K562 (cell line): ENCODE measurements at regions not wholly inside any gene's neighbourhood (a gene's known extent, or its start where the extent isn't known, plus 50 kb on each side); places are given as distances from the start of the nearest gene placed in this dataset.

Experiments
- DMBX1 ChIP-seq: fragments of 250-450 bp; sonication (Bioruptor Pico); IDR thresholded peaks from 2 replicates; pipeline ENCODE4 v1.8.0; 2022; ENCODE audit warnings: inconsistent platforms, mild to moderate bottlenecking, moderate library complexity, borderline replicate concordance
- E2F3 ChIP-seq: fragments of 250-450 bp; sonication (Bioruptor Pico); IDR thresholded peaks from 2 replicates; pipeline ENCODE4 v1.4.0; 2020; ENCODE audit warnings: mild to moderate bottlenecking
- GABPA ChIP-seq: fragments of 200-800 bp; sonication (Bioruptor generic); conservative IDR thresholded peaks from 2 replicates; pipeline ENCODE4 v1.6.1; 2016; ENCODE audit warnings: low read depth, missing genetic modification characterization, missing compliant biosample characterization
- L3MBTL2 ChIP-seq: fragments of 450-650 bp; IDR thresholded peaks from 2 replicates; pipeline ENCODE4 v1.6.1; 2016; ENCODE audit warnings: mild to moderate bottlenecking, moderate library complexity
- NFRKB ChIP-seq: fragments of 450-650 bp; IDR thresholded peaks from 2 replicates; pipeline ENCODE4 v1.6.1; 2016; ENCODE audit warnings: low read depth
- NR2C1 ChIP-seq, 2 experiments: fragments of 450-650 bp; IDR thresholded peaks; 2 replicates each; pipeline ENCODE4 v1.6.1; 2017; ENCODE audit warnings: mild to moderate bottlenecking in 2 of 2, antibody characterized with exemption in 1 of 2, inconsistent platforms in 1 of 2, missing compliant biosample characterization in 1 of 2, missing genetic modification characterization in 1 of 2
- NR4A1 ChIP-seq, 2 experiments: fragments of 250-450 bp in 1 of 2; fragments of 450-650 bp in 1 of 2; sonication (Bioruptor Pico) in 1 of 2; IDR thresholded peaks; 2 replicates each; pipeline versions ENCODE4 v1.4.0 to v1.6.1; 2016 to 2020; ENCODE audit warnings: mild to moderate bottlenecking in 2 of 2, missing compliant biosample characterization in 1 of 2, missing genetic modification characterization in 1 of 2, moderate library complexity in 1 of 2
- POLR2H ChIP-seq: IDR thresholded peaks from 2 replicates; pipeline ENCODE4 v1.6.1; 2016; ENCODE audit warnings: missing genetic modification characterization, low read depth, mild to moderate bottlenecking, control low read depth, missing compliant biosample characterization, moderate library complexity
- SP1 ChIP-seq: sonication (generic); formaldehyde crosslinking; IDR thresholded peaks from 2 replicates; pipeline ENCODE4 v1.8.1; 2022; ENCODE audit warnings: mild to moderate bottlenecking, missing genetic modification reagents
- TAF9B ChIP-seq: fragments of 450-650 bp; IDR thresholded peaks from 2 replicates; pipeline ENCODE4 v1.6.1; 2018; ENCODE audit warnings: mild to moderate bottlenecking; ENCODE audit not compliant: partially characterized antibody
- VEZF1 ChIP-seq: fragments of 200-800 bp; sonication (Bioruptor generic); IDR thresholded peaks from 2 replicates; pipeline ENCODE4 v1.6.1; 2017; ENCODE audit warnings: missing genetic modification characterization, missing compliant biosample characterization
- ZBTB11 ChIP-seq, 3 experiments: fragments of 200-800 bp in 1 of 3; fragments of 250-450 bp in 1 of 3; fragments of 450-650 bp in 1 of 3; sonication (Bioruptor Pico) in 1 of 3; sonication (Bioruptor generic) in 1 of 3; formaldehyde crosslinking in 1 of 3; IDR thresholded peaks; 2 replicates each; pipeline versions ENCODE4 v1.6.1 to v1.8.0; 2016 to 2022; ENCODE audit warnings: mild to moderate bottlenecking in 2 of 3, missing genetic modification characterization in 2 of 3, missing compliant biosample characterization in 1 of 3, moderate library complexity in 1 of 3
- ZNF134 ChIP-seq: fragments of 250-450 bp; sonication (Bioruptor Pico); conservative IDR thresholded peaks from 2 replicates; pipeline ENCODE4 v1.4.0; 2020
- ZNF175 ChIP-seq: fragments of 200-800 bp; sonication (Bioruptor generic); IDR thresholded peaks from 2 replicates; pipeline ENCODE4 v1.6.1; 2016; ENCODE audit warnings: low read depth, mild to moderate bottlenecking, missing genetic modification characterization, missing compliant biosample characterization
- ZNF589 ChIP-seq: fragments of 200-800 bp; sonication (Bioruptor generic); IDR thresholded peaks from 2 replicates; pipeline ENCODE4 v1.6.1; 2016; ENCODE audit warnings: low read depth, missing genetic modification characterization, missing compliant biosample characterization

DNA sequence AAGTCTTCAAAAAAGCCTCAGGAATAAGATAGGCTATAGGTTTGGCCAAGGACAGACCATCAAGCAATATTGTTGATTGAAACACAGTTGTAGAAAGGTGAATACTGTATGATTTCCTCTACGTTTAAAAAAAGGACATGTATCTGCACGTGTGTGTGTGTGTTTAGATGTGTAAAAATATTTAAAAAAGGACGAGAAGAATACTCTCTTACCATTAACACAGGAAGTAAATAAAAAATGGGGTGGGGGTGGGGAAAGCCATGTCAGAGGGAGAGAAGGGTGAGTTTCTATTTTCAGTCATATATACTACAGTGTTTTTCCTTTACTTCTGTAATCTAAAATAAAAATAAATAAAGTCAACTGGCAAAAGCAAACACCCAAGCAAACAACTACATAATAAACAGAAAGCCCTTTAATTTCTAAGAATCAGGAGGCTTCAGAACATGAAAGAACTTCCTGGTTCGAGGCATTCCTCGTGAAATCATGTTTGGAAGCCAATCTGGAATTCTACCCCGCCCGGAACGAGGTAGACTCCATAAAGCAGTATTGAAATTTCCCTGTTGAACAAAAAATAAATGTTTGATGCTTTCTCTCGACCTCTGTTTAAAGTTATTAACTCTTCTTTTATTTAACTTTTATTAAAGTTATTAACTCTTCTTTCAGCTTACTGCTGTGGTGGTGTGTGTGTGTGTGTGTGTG, 158.1 kb upstream of the ZNF217 start (continued):
- TF ChIP-seq ZNF175 (CRISPR knock-in tag) (0 out of 2 replicates have a peak, but pooled peaks have one; percentile 15), ZNF589 (no peak), ZNF134 (no peak), TAF9B (peak; percentile 21), NR4A1 (CRISPR knock-in tag; IDR thresholded peaks at IDR 0.05) (no peak), NR4A1 (tag; IDR thresholded peaks at IDR 0.05) (0 out of 2 replicates have a peak, but pooled peaks have one; percentile 42), GABPA (peak; percentile 35; the same call in 1 of the 2 replicates), POLR2H (tag) (peak; percentile 3; the same call in 1 of the 2 replicates), E2F3 (CRISPR knock-in tag) (no peak), ZBTB11 (CRISPR knock-in tag; IDR thresholded peaks at IDR 0.05) (peak in 1 of 3 experiments; percentile 75; a peak in 2 of 6 replicates), VEZF1 (CRISPR knock-in tag) (peak; percentile 10; the same call in 1 of the 2 replicates), DMBX1 (CRISPR knock-in tag) (0 out of 2 replicates have a peak, but pooled peaks have one; percentile 22), NR2C1 (IDR thresholded peaks at IDR 0.05) (0 out of 2 replicates have a peak, but pooled peaks have one; percentile 28), NR2C1 (tag; IDR thresholded peaks at IDR 0.05) (no peak), SP1 (no peak), NFRKB (peak; percentile 68), L3MBTL2 (0 out of 2 replicates have a peak, but pooled peaks have one; percentile 5)
